HT1080 (cell line): ENCODE measurements at regions not wholly inside any gene's neighbourhood (a gene's known extent, or its start where the extent isn't known, plus 50 kb on each side); places are given as distances from the start of the nearest gene placed in this dataset.

ENCODE experiments used
- DNase-seq: peaks from one replicate; pipeline ENCODE4 v3.0.0-alpha.2; 2015; ENCODE audit warnings: low read depth

GRCh38 chr12:124188561-124189405 is 106.1 kb upstream of the RFLNA start:
- DNase-seq = no peak

GRCh38 chr12:124190312-124191023 is 104.4 kb upstream of the RFLNA start:
- DNase-seq = no peak

- DNase-seq = peak; percentile 44
These were observed 103.9 kb upstream of the RFLNA start for GRCh38 chr12:124191024-124191359.

GRCh38 chr12:124191966-124192365 is 102.9 kb upstream of the RFLNA start:
- DNase-seq = no peak

- no peak for DNase-seq
These were observed 100.5 kb upstream of the RFLNA start for GRCh38 chr12:124194264-124194892.

- DNase-seq = no peak
These were observed 99.9 kb upstream of the RFLNA start for GRCh38 chr12:124194893-124195566.

GRCh38 chr12:124195567-124195942 is 99.3 kb upstream of the RFLNA start:
- DNase-seq = no peak

- DNase-seq = no peak
These were observed 98.7 kb upstream of the RFLNA start for GRCh38 chr12:124196236-124196635.

- no peak for DNase-seq
These were observed 93.6 kb upstream of the RFLNA start for GRCh38 chr12:124201248-124201647.

GRCh38 chr12:124203176-124203575 is 91.7 kb upstream of the RFLNA start:
- DNase-seq = no peak

- DNase-seq = no peak
These were observed 89.5 kb upstream of the RFLNA start for GRCh38 chr12:124205405-124205804.

GRCh38 chr12:124207049-124207448 is 87.8 kb upstream of the RFLNA start:
- no peak for DNase-seq

GRCh38 chr12:124207617-124208016 is 87.3 kb upstream of the RFLNA start:
- no peak for DNase-seq

- no peak for DNase-seq
These were observed 86.4 kb upstream of the RFLNA start for GRCh38 chr12:124208489-124208888.

GRCh38 chr12:124210991-124211577 is 83.8 kb upstream of the RFLNA start:
- DNase-seq = no peak

- DNase-seq = no peak
These were observed 83.1 kb upstream of the RFLNA start for GRCh38 chr12:124211753-124212152.

GRCh38 chr12:124213666-124214347 is 81.1 kb upstream of the RFLNA start:
- no peak for DNase-seq

- no peak for DNase-seq
These were observed 80.3 kb upstream of the RFLNA start for GRCh38 chr12:124214574-124214973.

- no peak for DNase-seq
These were observed 77.9 kb upstream of the RFLNA start for GRCh38 chr12:124216966-124217365.

- no peak for DNase-seq
These were observed 77.2 kb upstream of the RFLNA start for GRCh38 chr12:124217508-124218242.
